ENCODE measurements at regions not wholly inside any gene's neighbourhood (a gene's known extent, or its start where the extent isn't known, plus 50 kb on each side); places are given as distances from the start of the nearest gene placed in this dataset.

DNA sequence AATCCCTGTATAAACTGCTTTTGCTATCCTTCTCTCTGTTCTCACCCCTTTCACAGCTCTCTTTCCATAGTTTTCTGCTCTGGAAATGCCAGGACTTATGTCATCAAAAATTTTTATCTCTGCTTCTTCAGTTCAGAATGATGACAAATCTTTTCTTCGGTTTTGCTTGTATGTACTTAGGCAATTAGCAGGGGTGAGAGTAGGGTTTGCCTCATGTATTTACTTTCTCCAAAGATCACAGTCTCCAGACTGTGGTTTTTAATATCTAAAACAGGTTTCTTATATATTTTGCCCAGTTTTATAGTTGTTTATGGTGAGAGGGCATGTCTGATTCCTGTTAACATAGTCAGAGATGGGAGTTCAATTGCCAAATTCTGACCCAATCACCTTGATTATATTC, 235.4 kb upstream of the LYPLAL1 start:
- Histone ChIP-seq H4K20me1 (ENCODE audit: insufficient read depth, low read length) (no peaks in the 10 kb centered on the region), H3K79me2 (ENCODE audit: insufficient read depth, low read depth, low read length) (no peaks in the 10 kb centered on the region), H3K36me3 (ENCODE audit: insufficient read depth, low read length) (no peaks in the 10 kb centered on the region), H3K4me2 (ENCODE audit: low read length) (no peak overlapping the region), H3K9me2 (ENCODE audit: insufficient read depth, low read length) (no peaks in the 10 kb centered on the region), H3K27ac (ENCODE audit: low read depth, low read length, poor library complexity, severe bottlenecking) (no peak overlapping the region), H2AFZ (ENCODE audit: low read length) (no peak overlapping the region), H3K4me1 (ENCODE audit: insufficient read depth, low read length, poor library complexity, severe bottlenecking) (no peaks in the 10 kb centered on the region), H3K9me3 (ENCODE audit: low read length) (no peaks in the 10 kb centered on the region), H3K4me3 (ENCODE audit: low read depth, low read length, poor library complexity, severe bottlenecking) (no peak overlapping the region)
- DNase-seq (ENCODE audit: low spot score), result no peak
- intact Hi-C loops (cut with micrococcal nuclease; ENCODE audit: unreplicated experiment), result no loop called here
- POLR2A ChIA-PET, result no interaction called here
- CTCF ChIA-PET (ENCODE audit: unreplicated experiment), result no interaction called here
- no peak for TF ChIP-seq EZH2phosphoT487 (IDR thresholded peaks at IDR 0.05; ENCODE audit: borderline replicate concordance, low read depth, low read length)
- TF ChIP-seq, protein P1, sequence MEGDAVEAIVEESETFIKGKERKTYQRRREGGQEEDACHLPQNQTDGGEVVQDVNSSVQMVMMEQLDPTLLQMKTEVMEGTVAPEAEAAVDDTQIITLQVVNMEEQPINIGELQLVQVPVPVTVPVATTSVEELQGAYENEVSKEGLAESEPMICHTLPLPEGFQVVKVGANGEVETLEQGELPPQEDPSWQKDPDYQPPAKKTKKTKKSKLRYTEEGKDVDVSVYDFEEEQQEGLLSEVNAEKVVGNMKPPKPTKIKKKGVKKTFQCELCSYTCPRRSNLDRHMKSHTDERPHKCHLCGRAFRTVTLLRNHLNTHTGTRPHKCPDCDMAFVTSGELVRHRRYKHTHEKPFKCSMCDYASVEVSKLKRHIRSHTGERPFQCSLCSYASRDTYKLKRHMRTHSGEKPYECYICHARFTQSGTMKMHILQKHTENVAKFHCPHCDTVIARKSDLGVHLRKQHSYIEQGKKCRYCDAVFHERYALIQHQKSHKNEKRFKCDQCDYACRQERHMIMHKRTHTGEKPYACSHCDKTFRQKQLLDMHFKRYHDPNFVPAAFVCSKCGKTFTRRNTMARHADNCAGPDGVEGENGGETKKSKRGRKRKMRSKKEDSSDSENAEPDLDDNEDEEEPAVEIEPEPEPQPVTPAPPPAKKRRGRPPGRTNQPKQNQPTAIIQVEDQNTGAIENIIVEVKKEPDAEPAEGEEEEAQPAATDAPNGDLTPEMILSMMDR (conservative IDR thresholded peaks at IDR 0.05; ENCODE audit: low read length), result no peak
- BruUV-seq (replicated peaks), result no TSS peak

DNA sequence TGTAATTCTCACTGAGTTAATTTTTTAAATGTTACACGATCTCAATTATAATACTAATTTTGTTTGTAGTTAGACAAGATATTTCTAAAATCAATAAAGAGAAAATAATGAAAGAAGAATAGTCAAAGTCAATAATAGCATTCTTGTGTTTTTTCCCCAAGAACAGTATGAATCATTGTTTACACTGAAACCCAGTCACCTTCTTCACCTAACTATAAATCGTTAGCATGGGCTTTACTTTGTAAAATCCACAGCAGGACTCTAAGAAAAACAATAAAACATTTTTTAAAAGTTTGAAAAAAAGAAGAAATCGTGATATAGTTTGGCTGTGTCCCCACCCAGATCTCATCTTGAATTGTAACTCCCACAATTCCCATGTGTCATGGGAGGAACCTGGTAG, 234.6 kb upstream of the LYPLAL1 start:
- no peak overlapping the region for H2AFZ ChIP-seq (ENCODE audit: low read length)
- no peak overlapping the region for H3K4me2 ChIP-seq (ENCODE audit: low read length)
- no peaks in the 10 kb centered on the region for H3K4me1 ChIP-seq (ENCODE audit: insufficient read depth, low read length, poor library complexity, severe bottlenecking)
- CTCF ChIA-PET (ENCODE audit: unreplicated experiment), result no interaction called here
- no peak overlapping the region for H3K4me3 ChIP-seq (ENCODE audit: low read depth, low read length, poor library complexity, severe bottlenecking)
- intact Hi-C loops (cut with micrococcal nuclease; ENCODE audit: unreplicated experiment), result no loop called here
- no peaks in the 10 kb centered on the region for H3K79me2 ChIP-seq (ENCODE audit: insufficient read depth, low read depth, low read length)
- H4K20me1 ChIP-seq (ENCODE audit: insufficient read depth, low read length), result no peaks in the 10 kb centered on the region
- DNase-seq (ENCODE audit: low spot score), result no peak
- TF ChIP-seq EZH2phosphoT487 (IDR thresholded peaks at IDR 0.05; ENCODE audit: borderline replicate concordance, low read depth, low read length), result no peak
- TF ChIP-seq, protein P1 (conservative IDR thresholded peaks at IDR 0.05; ENCODE audit: low read length), result no peak
- BruUV-seq (replicated peaks), result no TSS peak
- no peak overlapping the region for H3K27ac ChIP-seq (ENCODE audit: low read depth, low read length, poor library complexity, severe bottlenecking)
- H3K9me2 ChIP-seq (ENCODE audit: insufficient read depth, low read length), result no peaks in the 10 kb centered on the region
- POLR2A ChIA-PET, result no interaction called here
- no peaks in the 10 kb centered on the region for H3K36me3 ChIP-seq (ENCODE audit: insufficient read depth, low read length)
- H3K9me3 ChIP-seq (ENCODE audit: low read length), result no peaks in the 10 kb centered on the region

DNA sequence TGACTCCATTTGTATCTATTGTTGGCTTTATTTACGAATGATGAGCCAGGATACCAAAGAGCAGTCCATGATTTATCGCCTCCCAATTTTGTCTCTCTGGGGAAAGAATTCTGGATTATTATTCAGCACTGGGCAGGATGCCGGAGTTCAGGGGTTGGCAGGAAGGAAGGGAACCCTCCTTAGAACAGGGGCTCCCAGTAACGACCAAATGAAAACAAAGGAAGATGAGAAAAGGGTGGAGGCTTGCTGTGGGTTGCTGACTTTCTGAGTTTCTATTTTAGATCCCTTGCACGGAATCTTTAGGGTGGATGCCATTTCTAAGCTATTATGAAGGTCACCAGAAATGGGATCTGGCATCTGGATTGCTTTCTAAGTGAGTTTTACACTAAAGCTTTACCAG, 231.2 kb upstream of the LYPLAL1 start:
- no peak for DNase-seq (ENCODE audit: low spot score)
- Histone ChIP-seq H2AFZ (ENCODE audit: low read length) (no peak overlapping the region), H3K27ac (ENCODE audit: low read depth, low read length, poor library complexity, severe bottlenecking) (no peak overlapping the region), H3K4me2 (ENCODE audit: low read length) (no peak overlapping the region), H3K9me2 (ENCODE audit: insufficient read depth, low read length) (no peaks in the 10 kb centered on the region), H4K20me1 (ENCODE audit: insufficient read depth, low read length) (no peaks in the 10 kb centered on the region), H3K4me3 (ENCODE audit: low read depth, low read length, poor library complexity, severe bottlenecking) (no peak overlapping the region), H3K4me1 (ENCODE audit: insufficient read depth, low read length, poor library complexity, severe bottlenecking) (no peaks in the 10 kb centered on the region), H3K9me3 (ENCODE audit: low read length) (no peaks in the 10 kb centered on the region), H3K36me3 (ENCODE audit: insufficient read depth, low read length) (no peaks in the 10 kb centered on the region), H3K79me2 (ENCODE audit: insufficient read depth, low read depth, low read length) (no peaks in the 10 kb centered on the region)
- TF ChIP-seq, protein P1 (conservative IDR thresholded peaks at IDR 0.05; ENCODE audit: low read length), result no peak
- TF ChIP-seq EZH2phosphoT487 (IDR thresholded peaks at IDR 0.05; ENCODE audit: borderline replicate concordance, low read depth, low read length), result no peak
- CTCF ChIA-PET (ENCODE audit: unreplicated experiment), result no interaction called here
- POLR2A ChIA-PET, result no interaction called here
- intact Hi-C loops (cut with micrococcal nuclease; ENCODE audit: unreplicated experiment), result no loop called here
- BruUV-seq (replicated peaks), result no TSS peak

Data from OCI-LY7 (cell line).